ENCODE measurements at regions not wholly inside any gene's neighbourhood (a gene's known extent, or its start where the extent isn't known, plus 50 kb on each side); places are given as distances from the start of the nearest gene placed in this dataset.
"Not testable (repeated sequence)": the region's sequence is repeated elsewhere in the genome, so short reads cannot be mapped to it uniquely, and the experiment has no call there.

DNA sequence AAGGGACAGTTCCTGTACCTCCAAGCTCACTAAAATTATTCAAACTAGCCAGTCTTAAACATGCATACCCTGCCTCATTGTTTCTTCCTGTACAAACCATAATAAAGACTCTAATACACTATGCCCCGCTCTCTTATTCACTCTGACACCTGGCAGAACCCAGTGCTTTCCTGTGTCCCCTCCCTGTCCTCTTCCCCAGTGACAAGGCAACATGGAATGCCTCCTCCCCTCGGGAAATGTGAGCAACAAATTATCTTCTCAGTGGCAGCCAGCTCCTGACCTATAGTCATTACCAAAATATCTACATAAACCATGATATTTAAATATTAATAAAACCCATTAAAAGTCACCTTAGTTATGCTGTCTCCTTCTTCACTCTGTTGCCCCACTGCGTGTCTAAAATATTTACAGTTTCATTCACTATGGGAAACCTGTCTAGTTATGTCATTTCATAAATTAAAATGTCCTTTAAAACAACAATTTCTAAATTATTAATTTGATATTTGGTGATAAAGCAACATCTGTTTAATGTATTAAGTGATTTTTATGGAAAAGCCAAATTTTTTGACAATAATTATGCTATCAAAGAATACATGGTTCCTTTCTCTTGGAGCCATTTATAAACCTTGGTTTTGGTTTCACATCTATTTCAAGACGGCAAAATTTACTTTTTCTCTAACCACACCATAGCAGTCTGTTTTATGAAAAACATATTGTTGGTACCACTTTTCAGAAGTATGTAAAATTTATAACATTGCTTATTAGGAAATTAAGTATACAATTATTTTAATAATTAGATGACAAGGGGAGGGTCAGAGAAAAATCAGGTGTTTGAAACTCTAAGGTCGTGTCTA, 1355.2 kb downstream of the XPNPEP1 start:
- DNase-seq: no peak

DNA sequence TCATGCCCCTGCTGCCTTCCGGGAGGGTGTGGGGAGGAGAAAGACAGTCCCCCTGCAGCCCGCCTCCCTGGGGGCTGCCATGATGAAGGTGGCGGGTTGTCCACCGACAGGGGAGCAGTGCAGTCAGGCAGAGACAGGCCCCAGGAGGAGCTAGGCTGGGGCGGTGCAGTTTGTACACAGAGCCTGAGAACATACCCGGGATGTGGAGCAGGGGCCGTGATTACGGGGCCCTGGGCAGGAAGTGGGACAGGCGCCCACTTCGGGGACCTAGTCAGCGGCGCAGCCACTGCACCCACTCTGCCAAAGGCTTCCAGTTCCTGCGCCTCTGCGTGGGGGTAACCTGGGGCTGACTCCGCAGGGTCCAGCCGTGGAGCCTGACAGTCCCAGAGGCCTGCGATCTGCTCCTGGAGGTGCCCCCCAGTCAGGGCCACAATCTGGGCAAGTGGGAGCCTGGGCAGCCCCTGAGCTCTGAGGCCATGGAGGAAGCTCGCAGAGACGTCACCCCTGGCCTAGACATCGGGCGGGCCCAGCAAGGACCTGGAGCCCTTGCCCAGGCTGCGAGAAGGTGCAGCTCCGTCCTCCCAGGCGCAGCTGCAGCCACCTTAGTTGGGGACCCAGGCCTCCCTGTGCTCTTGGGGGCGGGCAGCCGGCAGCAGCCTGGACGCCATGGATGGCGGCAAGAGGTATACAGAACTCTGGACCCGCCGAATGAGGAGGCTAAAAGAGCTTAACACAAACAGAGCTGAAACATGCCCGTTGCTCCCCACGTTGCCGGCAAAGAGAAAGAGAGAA, 1356.8 kb downstream of the XPNPEP1 start:
- DNase-seq: no peak

DNA sequence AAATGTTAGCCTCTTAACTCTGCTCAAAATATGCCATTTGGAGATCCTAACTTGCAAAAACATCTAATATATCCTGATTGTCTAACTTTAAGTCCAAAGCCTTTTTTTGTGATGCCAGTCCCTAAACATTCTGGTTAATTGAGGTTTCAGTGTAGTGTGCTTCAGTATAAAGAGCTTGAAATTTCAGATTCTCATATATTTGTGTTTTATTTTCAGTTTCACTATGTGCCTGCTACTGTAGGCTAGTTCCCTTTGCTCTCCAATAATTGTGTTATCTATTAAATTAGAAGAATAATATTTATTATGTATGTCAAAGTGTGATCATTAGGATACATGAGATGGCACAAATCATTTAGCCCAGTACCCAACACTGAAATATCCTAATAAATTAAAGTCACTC, 1361.2 kb downstream of the XPNPEP1 start:
- DNase-seq: no peak

DNA sequence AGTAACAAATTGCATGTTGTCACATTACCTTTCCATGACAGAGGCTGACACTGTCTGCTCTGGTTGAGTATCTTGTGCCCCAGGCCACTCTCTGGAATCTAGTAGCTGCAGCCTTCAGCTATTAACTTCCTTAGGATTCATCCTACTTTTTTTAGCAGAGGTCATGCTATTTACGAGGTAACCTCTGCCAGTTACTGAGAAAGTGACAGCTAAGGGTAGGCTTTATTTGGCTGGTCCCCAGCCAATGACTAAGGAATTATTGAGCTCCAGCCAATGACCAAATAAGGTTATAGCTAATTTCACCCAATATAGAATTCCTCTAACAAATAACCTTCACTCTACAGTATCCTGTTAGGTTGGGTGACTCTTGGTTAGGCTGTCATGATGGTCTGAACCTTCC, 1361.7 kb downstream of the XPNPEP1 start:
- no peak for DNase-seq

DNA sequence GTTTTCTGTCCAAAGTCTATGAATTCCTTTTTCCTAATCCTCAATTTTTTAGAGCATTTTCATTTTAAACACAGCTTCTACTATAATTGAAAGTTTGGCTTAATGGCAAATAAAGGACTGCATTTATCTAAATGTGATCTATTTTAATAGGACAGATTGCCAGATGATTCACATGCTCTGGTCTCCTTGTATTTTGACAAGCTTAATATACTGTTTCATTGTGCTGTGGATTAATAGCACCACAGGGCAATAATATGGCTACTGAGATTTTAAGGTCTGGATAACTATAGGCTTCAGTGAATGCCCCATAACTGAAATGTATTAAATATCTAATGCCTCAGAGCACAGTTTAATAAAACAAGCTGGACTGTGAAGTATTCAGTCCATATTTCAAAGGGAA, 1362.8 kb downstream of the XPNPEP1 start:
- no peak for DNase-seq

DNA sequence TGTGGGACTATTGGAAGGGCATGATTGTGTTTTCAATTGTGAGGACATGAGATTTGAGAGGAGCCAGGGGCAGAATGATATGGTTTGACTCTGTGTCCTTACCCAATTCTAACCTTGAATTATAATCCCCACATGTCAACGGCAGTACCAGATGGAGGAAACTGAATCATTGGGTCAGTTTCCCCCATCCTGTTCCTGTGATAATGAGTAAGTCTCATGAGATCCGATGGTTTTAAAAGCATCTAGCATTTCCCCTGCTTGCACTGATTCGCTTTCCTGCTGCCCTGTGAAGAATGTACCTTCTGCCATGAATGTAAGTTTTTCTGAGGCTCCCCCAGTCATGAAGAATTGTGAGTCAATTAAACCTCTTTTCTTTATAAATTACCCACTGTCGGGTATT, 1367.1 kb downstream of the XPNPEP1 start:
- no peak for DNase-seq

DNA sequence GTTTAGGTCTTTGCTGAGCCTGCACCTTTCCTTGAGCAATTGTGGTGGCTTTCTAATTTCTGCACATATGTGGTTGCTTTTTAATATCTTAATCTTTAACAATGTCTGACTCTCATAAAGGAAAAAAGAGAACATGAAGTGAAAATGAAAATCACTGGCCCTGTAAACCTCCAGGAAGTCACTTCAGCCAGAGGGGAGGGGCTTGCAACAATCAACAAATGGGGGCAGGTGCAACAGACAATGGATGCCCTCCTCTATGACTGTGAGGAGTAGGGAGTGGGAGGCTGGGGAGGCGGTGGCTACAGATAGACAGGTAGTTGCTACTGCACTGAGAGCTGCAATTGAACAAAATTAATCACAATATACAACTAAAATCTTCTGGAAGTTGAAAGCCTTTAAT, 1377.4 kb downstream of the XPNPEP1 start:
- DNase-seq: no peak

DNA sequence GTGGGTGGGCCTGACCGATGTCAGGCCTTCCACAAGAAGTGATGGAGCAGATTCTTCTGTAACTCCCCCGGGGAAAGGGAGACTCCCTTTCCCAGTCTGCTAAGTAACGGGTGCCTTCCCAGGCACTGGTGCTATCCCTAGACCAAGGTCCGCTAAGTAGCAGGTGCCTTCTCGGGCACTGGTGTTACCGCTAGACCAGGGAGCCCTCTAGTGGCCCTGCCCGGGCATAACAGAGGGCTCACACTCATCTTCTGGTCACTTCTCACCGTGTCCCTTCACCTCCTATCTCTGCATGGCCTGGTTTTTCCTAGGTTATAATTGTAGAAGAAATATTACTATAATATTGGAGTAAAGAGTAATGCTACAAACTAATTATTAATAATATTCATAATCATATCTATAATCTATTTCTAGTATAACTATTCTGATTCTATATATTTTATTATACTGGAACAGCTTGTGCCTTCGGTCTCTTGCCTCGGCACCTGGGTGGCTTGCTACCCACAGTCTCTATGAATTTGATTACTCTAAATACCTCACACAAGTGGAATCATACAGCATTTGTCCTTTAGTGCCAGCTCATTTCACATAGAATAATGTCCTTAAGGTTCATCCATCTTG, 1378.7 kb downstream of the XPNPEP1 start:
- peak; percentile 7 for DNase-seq

DNA sequence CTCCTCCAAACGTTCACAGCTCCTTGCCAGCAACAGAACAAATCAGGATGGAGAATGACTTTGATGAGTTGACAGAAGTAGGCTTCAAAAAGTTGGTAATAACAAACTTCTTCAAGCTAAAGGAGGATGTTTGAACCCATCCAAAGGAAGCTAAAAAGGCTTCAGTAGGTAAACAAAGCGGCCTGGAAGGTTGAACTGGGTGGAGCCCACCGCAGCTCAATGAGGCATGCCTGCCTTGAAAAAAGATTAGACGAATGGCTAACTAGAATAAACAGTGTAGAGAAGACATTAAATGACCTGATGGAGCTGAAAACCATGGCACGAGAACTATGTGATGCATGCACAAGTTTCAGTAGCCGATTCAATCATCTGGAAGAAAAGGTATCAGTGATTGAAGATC, 1369.0 kb upstream of the SORCS1 start:
- DNase-seq: not testable (repeated sequence)

DNA sequence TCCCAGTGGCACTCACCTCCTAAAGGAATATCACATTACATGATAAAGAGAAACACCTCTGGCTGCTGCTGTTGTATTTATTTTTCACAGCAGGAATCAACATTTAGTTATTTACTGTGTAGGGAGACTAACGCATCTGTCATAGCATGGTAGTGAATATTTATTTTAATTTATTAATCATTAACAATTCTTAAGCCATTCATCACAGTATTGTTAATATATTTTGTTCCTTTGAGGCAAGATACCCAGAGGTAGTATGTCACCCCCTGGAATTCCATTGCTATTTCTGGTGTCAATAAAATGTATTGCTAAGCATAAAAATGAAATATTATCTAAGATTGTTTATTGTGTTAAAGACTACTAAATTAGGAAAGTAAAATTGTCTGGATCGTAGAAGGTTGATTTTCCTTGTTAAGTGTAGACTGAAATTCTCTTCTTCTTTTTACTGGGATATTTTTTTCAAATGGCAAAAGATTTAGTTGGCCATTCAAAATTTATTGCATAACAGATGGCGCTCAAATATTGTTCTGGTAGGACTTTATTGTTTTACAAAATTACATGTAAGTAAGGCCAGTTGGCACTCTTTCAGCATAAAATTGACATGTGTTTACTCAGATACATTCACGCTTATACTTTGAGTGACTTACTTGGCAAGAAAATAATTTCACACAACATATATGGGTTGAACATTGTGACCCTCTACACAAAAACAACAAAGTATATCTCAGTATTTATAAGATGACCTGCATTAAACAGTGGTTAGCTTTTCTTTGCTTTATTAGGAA, 1358.7 kb upstream of the SORCS1 start:
- no peak for DNase-seq

DNA sequence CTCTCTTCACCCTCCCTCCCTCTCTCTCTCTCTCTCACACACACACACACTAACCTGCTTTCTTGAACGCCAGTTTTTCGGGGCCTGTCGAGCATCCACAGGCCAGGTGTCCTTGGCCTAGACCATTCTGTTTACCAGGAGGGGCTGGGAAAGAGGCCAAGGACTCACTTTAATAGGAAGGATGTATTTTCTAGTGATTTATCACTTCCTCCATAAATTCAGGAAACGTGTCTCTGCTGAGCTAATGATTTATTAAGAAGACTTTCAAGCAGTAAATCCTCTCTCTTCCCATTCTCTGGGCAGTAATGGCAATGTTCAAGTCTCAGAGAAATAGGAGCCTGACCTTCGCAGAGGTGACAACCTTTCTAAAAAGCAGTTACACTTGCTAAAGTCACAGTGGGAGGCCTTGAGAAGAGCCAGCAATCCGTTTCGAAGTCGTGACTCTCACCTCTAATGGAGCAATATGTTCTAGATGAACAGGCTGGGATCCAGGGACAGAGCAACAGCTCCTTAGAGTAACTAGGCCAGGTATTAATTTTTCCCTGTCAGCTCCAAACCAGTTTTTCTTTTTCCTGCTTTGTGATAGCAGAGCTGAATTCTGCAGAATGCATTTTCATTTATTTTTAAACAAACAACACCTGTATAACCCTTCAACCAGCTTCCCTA, 1357.5 kb upstream of the SORCS1 start:
- DNase-seq: no peak

DNA sequence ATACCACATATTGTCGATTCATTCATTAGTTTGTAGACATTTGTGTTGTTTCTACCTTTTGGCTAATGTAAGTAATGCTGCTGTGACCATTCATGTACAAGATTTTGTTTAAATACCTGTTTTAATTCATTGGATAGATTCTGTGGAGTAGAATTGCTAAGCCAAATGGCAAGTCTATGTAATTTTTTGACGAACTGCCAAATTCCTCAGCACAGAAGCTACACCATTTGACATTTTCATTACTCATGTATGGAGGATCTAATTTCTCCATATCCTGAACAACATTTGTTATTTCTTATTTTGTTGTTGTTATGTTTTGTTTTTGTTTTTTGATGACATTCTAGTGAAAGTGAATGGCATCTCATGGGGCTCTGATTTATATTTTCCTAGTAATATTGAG, 1351.3 kb upstream of the SORCS1 start:
- DNase-seq: no peak

DNA sequence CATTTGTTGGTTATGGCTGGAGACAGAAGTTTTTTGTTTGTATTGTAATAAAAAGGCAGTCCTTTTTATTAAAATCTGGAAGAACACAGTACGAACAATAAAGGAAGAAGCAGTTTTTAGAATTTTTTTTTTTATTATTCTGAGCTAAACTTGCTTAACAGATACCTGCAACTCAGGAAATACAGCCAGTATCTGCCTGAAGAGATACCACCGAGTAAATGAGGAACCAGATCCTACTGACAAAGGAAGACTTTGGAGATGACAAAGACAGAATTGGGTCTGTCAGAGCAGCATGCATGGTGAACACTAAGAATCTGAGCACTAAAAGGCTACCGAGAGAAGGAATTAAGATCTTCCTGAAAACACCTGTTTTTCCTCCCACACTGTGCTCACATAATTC, 1335.9 kb upstream of the SORCS1 start:
- no peak for DNase-seq

DNA sequence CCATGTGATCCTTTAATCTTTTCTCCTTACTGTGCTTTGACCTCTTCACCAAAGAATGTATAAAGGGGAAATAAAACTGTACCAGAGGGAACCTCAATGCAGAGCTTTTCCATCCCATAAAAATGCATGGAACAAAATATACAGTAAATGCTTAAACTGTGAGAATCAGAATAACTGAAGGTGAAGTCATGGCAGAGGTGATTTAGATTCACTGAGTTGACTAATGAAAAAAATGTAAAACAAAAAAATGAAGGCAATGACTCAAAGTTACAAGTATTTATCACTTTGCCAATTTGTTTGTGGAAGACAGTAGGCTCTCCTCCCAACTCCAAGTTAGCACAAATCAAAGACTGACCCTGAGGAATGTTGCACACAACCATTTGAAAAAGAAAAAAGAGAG, 1331.6 kb upstream of the SORCS1 start:
- no peak for DNase-seq

DNA sequence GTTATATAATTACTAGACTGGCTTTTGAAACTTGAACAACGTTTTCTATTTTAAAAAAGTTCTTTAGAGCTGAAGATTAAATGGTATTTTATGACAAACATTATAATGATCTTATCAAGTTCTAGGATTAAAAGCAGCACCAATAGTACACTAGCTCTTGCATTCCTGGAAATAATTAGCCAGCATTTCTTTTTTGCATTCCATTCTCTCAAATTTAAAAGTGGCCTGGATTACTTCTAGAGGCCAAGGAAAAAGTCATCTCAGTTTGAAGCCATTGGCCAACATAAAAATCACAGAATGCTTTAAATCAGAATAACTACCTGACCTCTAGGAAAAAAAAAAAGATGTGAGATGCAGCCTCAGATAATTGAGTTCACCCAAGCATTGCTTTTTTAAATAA, 1326.4 kb upstream of the SORCS1 start:
- DNase-seq: no peak

DNA sequence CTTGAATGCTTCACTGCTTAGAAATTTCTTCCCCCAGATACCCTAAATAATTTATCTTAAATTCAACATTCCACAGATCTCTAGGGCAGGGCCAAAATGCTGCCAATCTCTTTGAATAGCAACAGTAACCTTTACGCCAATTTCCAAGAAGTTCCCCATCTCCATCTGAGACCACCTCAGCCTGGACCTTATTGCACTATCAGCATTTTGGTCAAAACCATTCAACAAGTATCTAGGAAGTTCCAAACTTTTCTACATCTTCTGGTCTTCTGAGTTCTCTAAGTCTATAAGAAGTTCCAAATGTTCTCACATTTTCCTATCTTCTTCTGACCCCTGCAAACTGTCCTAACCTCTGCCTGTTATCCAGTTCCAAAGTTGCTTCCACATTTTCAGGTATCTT, 1306.9 kb upstream of the SORCS1 start:
- no peak for DNase-seq

DNA sequence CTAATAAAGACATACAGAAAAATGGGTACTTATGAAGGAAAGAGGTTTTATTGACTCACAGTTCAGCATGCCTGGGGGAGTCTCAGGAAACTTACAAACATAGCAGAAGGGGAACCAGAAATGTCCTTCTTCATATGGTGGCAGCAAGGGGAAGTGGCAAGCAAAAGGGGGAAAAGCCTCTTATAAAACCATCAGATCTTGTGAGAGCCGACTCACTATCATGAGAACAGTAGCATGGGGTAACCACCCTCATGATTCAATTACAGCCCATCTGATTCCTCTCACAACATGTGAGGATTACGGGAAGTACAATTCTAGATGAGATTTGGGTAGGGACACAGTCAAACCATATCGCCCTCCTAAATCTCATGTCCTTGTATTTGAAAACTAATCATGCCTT, 1305.4 kb upstream of the SORCS1 start:
- no peak for DNase-seq

DNA sequence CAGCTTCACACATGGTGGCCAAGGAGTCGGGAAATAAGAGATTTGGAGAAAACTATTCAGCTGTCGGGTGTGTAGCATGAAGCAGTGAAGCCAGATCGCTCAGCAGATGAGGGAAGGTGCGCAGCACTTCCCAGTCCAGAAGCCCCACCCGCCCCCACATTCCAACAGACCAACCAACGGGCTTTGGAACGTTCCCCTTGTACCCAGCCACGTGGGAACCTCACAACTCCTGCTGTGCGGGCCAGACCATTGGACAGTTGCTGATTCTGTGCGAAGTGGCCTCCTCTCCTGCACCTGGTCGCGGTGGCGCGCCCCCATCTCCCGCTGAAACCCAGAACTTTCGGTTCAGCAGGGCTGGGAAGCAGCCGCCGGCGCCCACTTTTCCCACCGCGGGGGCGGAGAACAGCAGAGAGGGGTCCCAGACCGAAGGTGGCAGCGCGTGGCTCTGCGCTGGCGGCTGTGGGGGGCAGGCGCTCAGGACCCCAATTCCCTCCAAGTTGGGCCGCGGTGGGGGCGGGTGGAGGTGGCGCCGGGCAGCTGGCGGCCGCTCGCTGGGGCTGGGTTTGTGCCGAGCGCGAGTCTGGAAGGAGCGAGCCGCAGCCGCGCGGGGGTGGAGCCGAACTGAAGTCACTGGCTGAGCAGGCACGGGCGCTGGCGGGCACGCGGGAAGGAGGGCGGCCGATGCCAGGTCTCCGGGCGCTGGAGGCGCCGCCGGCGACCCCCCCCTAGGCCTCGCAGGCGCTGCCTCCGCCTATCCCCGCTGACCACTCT, 1301.5 kb upstream of the SORCS1 start:
- no peak for DNase-seq

DNA sequence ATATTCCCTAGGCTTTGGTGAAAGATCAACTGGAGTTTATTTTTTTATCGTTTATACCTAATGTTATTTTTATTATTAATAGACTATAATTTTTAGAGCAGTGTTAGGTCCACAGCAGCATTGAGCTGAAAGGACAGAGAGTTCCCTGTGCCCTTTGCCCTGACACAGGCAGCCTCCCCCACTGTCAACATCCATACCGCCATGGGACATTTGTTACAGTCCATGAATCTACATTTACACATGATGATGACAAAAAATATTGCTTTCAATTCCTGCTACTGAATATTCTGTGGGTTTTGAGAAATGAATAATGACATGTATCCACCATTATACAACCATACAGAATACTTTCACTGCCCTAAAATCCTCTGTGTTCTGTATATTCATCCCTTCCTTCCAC, 1297.5 kb upstream of the SORCS1 start:
- DNase-seq: no peak

DNA sequence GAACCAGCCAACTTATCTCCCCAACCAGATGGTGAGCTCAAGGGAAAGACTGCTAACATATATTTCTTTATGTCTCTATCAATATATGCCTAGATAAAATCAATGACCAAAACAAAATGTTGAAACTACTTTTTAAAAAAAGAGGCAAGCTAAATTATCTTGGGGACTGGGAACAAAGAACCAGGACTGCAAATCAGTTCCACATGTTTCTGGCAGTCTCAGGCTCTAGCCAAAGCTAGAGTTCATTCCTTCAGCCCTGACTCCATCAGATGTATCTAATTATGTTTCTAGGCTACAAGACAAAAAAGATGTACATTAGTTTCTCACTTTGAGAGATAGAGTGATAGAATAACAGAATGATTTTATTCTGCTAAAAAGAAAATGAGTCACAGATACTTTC, 1290.3 kb upstream of the SORCS1 start:
- no peak for DNase-seq

DNA sequence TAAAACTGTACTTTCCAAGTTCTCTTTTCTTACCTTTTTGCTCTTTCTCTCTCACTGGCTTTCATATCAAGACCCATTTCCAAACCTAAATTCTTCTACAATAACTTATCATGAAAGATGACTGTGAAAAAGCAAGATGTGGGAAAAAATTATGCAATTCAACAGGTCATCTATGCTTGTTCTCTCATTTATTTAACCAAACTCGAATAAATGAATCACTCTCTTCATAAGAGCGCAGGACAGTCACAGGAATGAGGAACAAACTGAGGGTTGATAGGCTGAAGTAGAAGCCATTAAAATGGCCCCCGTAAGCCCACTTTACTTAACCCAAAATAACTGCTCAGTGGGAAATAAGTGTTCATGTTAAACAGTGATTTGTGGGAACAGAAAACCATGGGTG, 1289.7 kb upstream of the SORCS1 start:
- no peak for DNase-seq

DNA sequence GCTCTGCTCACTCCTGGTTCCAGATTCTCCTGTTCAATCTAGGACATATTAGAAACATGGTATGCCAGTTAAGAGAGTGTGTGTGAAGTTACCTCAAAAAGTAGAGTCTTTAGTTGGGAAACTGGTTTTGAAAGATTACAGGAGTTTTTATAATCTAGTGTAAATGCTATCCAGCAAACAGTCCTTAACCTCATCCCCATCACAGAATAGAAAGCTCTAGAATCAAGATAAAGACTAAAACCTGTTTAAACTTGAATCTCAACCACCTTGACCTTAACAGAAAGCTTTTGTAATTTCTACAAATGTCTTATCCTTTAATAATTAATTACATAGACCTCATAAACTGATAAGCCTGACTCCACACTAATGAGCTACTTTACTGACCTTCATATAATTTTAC, 1288.7 kb upstream of the SORCS1 start:
- no peak for DNase-seq

Measured in NCI-H1092 treated with DMSO at 0.1 percent for 48 hours (cell line).